NCI-H446 treated with DMSO at 0.1 percent for 48 hours (cell line): ENCODE measurements at regions not wholly inside any gene's neighbourhood (a gene's known extent, or its start where the extent isn't known, plus 50 kb on each side); places are given as distances from the start of the nearest gene placed in this dataset.
"Not testable (repeated sequence)": the region's sequence is repeated elsewhere in the genome, so short reads cannot be mapped to it uniquely, and the experiment has no call there.

Source experiments
- DNase-seq: peaks from one replicate; lab custom pipeline; 2025; lab: John Stamatoyannopoulos, UW

DNA sequence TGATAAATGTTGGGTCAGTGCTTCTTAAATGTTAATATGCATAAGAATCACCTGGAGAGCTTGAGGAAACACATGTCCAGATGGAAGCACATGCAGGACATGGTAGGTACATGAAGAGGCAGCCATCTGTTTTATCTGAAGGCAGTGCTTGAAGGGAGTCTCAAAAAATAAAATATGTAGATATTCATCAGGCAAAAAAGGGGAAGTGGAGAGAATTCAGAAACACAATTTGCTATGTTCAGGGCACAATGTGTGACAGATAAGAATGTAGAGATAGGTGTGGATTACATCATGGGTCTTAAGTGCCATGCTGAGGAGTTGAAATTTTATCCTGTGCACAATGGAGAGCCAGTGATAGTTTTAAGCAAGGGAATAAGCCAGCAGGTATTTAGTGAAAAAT is 59.6 kb upstream of the CASK start:
- DNase-seq = no peak

DNA sequence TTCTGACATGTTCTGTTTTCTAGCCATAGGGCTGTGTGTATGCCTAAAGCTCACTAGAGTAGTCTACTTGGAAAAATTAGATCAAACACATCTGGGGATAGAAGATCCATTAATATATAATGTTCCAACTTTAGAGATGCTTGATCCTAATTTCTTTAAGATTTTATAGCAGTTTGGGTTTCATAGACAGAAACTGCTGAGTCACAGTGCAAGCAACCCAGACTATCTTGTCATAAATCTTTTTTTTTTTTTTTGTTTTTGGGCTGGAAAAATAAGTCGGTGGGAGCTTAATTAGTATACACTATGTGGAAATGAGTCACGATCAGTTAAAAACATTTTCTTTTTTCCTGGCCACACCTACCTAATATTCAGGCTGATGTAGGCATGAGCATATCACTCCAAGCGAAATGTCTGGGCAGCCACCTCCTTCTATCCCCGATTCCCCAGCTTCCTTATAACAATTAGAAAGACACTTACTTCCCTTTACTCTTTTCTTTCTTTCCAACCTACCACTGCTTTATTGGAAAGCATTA is 58.2 kb upstream of the CASK start:
- DNase-seq = no peak

DNA sequence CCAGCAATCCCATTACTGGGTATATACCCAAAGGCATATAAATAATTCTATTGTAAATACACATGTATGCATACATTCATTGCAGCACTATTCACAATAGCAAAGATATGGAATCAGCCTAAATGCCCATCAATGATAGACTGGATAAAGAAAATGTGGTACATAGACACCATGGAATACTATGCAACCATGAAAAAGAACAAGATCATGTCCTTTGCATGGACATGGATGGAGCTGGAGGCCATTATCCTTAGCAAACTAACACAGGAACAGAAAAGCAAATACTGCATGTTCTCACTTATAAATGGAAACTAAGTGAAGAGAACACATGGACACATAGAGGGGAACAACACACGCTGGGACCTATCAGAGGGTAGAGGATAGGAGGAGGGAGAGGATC is 51.3 kb upstream of the CASK start:
- DNase-seq = not testable (repeated sequence)

DNA sequence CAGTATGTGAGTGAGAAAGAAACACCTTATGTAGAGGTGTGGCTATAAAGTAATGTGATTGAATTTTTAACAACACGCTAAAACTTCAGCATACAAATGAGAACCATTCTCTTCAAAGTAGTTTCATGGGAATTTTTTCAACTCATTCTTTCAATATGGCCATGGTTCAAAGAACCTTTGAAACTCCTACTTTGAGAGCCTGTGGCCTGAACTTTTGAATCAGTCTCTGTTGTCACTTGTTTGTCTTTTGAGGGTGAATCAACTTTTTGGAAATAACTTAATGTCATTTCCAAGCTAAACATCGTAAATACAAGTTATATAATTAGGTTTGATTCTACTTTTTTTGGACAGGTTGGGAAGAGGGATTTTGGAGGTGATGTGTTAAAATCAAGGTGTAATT is 49.9 kb upstream of the CASK start:
- DNase-seq = no peak
